ENCODE measurements at regions not wholly inside any gene's neighbourhood (a gene's known extent, or its start where the extent isn't known, plus 50 kb on each side); places are given as distances from the start of the nearest gene placed in this dataset.
"Not testable (repeated sequence)": the region's sequence is repeated elsewhere in the genome, so short reads cannot be mapped to it uniquely, and the experiment has no call there.

- Histone ChIP-seq H3K36me3 (ENCODE audit: control insufficient read depth, insufficient read depth, low read length) (no peaks in the 10 kb centered on the region), H3K27me3 (replicated peaks; ENCODE audit: control insufficient read depth, insufficient read depth, low read length) (no peaks in the 10 kb centered on the region; the same call in 1 of the 2 replicates), H3K4me3 (ENCODE audit: low read depth, low read length) (no peak overlapping the region), H3K9me3 (no peaks in the 10 kb centered on the region), H3K4me1 (no peaks in the 10 kb centered on the region)
- no peak for TF ChIP-seq CTCF (IDR thresholded peaks at IDR 0.05; ENCODE audit: insufficient read depth in 1 of 2, low read depth in 1 of 2, low read length in 1 of 2, severe bottlenecking in 1 of 2, unreplicated experiment in 1 of 2)
- no peak overlapping the region for H3K4me3 Mint-ChIP-seq (ENCODE audit: unreplicated experiment)
- ChIA-PET CTCF (no interaction called here), POLR2A (no interaction called here)
- no peaks in the 10 kb centered on the region for H3K4me1 Mint-ChIP-seq (ENCODE audit: low read depth, unreplicated experiment)
- peaks cover 3% of the 10 kb centered on the region for H3K27me3 Mint-ChIP-seq (ENCODE audit: insufficient read depth, unreplicated experiment)
- H3K36me3 Mint-ChIP-seq (ENCODE audit: insufficient read depth, unreplicated experiment): no peaks in the 10 kb centered on the region
- H3K9me3 Mint-ChIP-seq (ENCODE audit: unreplicated experiment): peaks cover 21% of the 10 kb centered on the region
- DNase-seq: no peak
- H3K27ac Mint-ChIP-seq (ENCODE audit: unreplicated experiment): no peak overlapping the region
- intact Hi-C loops (cut with micrococcal nuclease; ENCODE audit: unreplicated experiment): no loop called here
- no TSS peak for BruUV-seq (replicated peaks)
Observed at GRCh38 chr11:13577881-13578280, 82.1 kb upstream of the PTH start.

- DNase-seq: no peak
- Histone ChIP-seq H3K4me3 (ENCODE audit: low read depth, low read length) (no peak overlapping the region), H3K36me3 (ENCODE audit: control insufficient read depth, insufficient read depth, low read length) (no peaks in the 10 kb centered on the region), H3K9me3 (no peaks in the 10 kb centered on the region), H3K27me3 (replicated peaks; ENCODE audit: control insufficient read depth, insufficient read depth, low read length) (no peaks in the 10 kb centered on the region), H3K4me1 (no peaks in the 10 kb centered on the region)
- TF ChIP-seq CTCF (IDR thresholded peaks at IDR 0.05; ENCODE audit: insufficient read depth in 1 of 2, low read depth in 1 of 2, low read length in 1 of 2, severe bottlenecking in 1 of 2, unreplicated experiment in 1 of 2): no peak
- H3K36me3 Mint-ChIP-seq (ENCODE audit: insufficient read depth, unreplicated experiment): no peaks in the 10 kb centered on the region
- H3K4me3 Mint-ChIP-seq (ENCODE audit: unreplicated experiment): no peak overlapping the region
- H3K9me3 Mint-ChIP-seq (ENCODE audit: unreplicated experiment): peaks cover 21% of the 10 kb centered on the region
- no peaks in the 10 kb centered on the region for H3K4me1 Mint-ChIP-seq (ENCODE audit: low read depth, unreplicated experiment)
- CTCF ChIA-PET: no interaction called here
- POLR2A ChIA-PET: no interaction called here
- intact Hi-C loops (cut with micrococcal nuclease; ENCODE audit: unreplicated experiment): no loop called here
- H3K27me3 Mint-ChIP-seq (ENCODE audit: insufficient read depth, unreplicated experiment): peaks cover 10% of the 10 kb centered on the region
- BruUV-seq (replicated peaks): no TSS peak
- no peak overlapping the region for H3K27ac Mint-ChIP-seq (ENCODE audit: unreplicated experiment)
Observed at GRCh38 chr11:13576995-13577394, 81.2 kb upstream of the PTH start.

GRCh38 chr11:13575385-13575784 lies 79.6 kb upstream of the PTH start:
- intact Hi-C loops (cut with micrococcal nuclease; ENCODE audit: unreplicated experiment); CTCF ChIA-PET; H3K9me3 ChIP-seq; DNase-seq; H3K36me3 ChIP-seq (ENCODE audit: control insufficient read depth, insufficient read depth, low read length); H3K9me3 Mint-ChIP-seq (ENCODE audit: unreplicated experiment); BruUV-seq (replicated peaks); H3K27me3 ChIP-seq (replicated peaks; ENCODE audit: control insufficient read depth, insufficient read depth, low read length); H3K4me3 ChIP-seq (ENCODE audit: low read depth, low read length); H3K36me3 Mint-ChIP-seq (ENCODE audit: insufficient read depth, unreplicated experiment); H3K27ac Mint-ChIP-seq (ENCODE audit: unreplicated experiment); H3K4me1 ChIP-seq; POLR2A ChIA-PET; H3K4me3 Mint-ChIP-seq (ENCODE audit: unreplicated experiment); H3K4me1 Mint-ChIP-seq (ENCODE audit: low read depth, unreplicated experiment): not testable (repeated sequence)
- H3K27me3 Mint-ChIP-seq (ENCODE audit: insufficient read depth, unreplicated experiment): peaks cover 14% of the 10 kb centered on the region

GRCh38 chr11:13567551-13567950 lies 71.8 kb upstream of the PTH start:
- 0 out of 2 replicates have a peak, but pooled peaks cover 5% of the 10 kb centered on the region for H3K9me3 ChIP-seq
- Mint-ChIP-seq H3K27me3 (ENCODE audit: insufficient read depth, unreplicated experiment) (peaks cover 8% of the 10 kb centered on the region), H3K4me1 (ENCODE audit: low read depth, unreplicated experiment) (no peaks in the 10 kb centered on the region), H3K9me3 (ENCODE audit: unreplicated experiment) (no peaks in the 10 kb centered on the region), H3K27ac (ENCODE audit: unreplicated experiment) (no peak overlapping the region), H3K36me3 (ENCODE audit: insufficient read depth, unreplicated experiment) (no peaks in the 10 kb centered on the region), H3K4me3 (ENCODE audit: unreplicated experiment) (no peak overlapping the region)
- ChIA-PET CTCF (no interaction called here), POLR2A (no interaction called here)
- no peaks in the 10 kb centered on the region for H3K27me3 ChIP-seq (replicated peaks; ENCODE audit: control insufficient read depth, insufficient read depth, low read length)
- DNase-seq: no peak
- intact Hi-C loops (cut with micrococcal nuclease; ENCODE audit: unreplicated experiment): no loop called here
- no peaks in the 10 kb centered on the region for H3K4me1 ChIP-seq
- H3K4me3 ChIP-seq (ENCODE audit: low read depth, low read length): no peak overlapping the region
- no peaks in the 10 kb centered on the region; the same call in 1 of the 2 replicates for H3K36me3 ChIP-seq (ENCODE audit: control insufficient read depth, insufficient read depth, low read length)
- BruUV-seq (replicated peaks): no TSS peak
- no peak for TF ChIP-seq CTCF (IDR thresholded peaks at IDR 0.05; ENCODE audit: insufficient read depth in 1 of 2, low read depth in 1 of 2, low read length in 1 of 2, severe bottlenecking in 1 of 2, unreplicated experiment in 1 of 2)

Measured in Caco-2 (cell line).